Hypothalamus (tissue), 51 donors: ENCODE measurements at regions not wholly inside any gene's neighbourhood (a gene's known extent, or its start where the extent isn't known, plus 50 kb on each side); places are given as distances from the start of the nearest gene placed in this dataset.
"Not testable (repeated sequence)": the region's sequence is repeated elsewhere in the genome, so short reads cannot be mapped to it uniquely, and the experiment has no call there.

Source experiments
- DNase-seq, 51 donors: peaks; one replicate each; lab custom pipeline; 2025; lab: John Stamatoyannopoulos, UW

- DNase-seq, result no peak
These were observed 90.3 kb upstream of the FBXL17 start for GRCh38 chr5:108472237-108472636.

- DNase-seq, result no peak
These were observed 85.7 kb upstream of the FBXL17 start for GRCh38 chr5:108467563-108467962.

- no peak for DNase-seq
These were observed 79.9 kb upstream of the FBXL17 start for GRCh38 chr5:108461628-108462367.

- DNase-seq, result no peak
These were observed 77.9 kb upstream of the FBXL17 start for GRCh38 chr5:108459769-108460168.

- DNase-seq, result no peak
These were observed 69.4 kb upstream of the FBXL17 start for GRCh38 chr5:108451269-108451668.

GRCh38 chr5:108444130-108444529 is 62.2 kb upstream of the FBXL17 start:
- DNase-seq, result not testable (repeated sequence)

GRCh38 chr5:108442063-108442651 is 60.3 kb upstream of the FBXL17 start:
- not testable (repeated sequence) for DNase-seq

GRCh38 chr5:108437425-108437824 is 55.5 kb upstream of the FBXL17 start:
- DNase-seq, result no peak

- no peak for DNase-seq
These were observed 54.8 kb upstream of the FBXL17 start for GRCh38 chr5:108436696-108437095.

- no peak for DNase-seq
These were observed 51.7 kb upstream of the FBXL17 start for GRCh38 chr5:108433600-108433999.

- DNase-seq, result no peak
These were observed 50.1 kb upstream of the FBXL17 start for GRCh38 chr5:108432024-108432423.
